ENCODE measurements at regions not wholly inside any gene's neighbourhood (a gene's known extent, or its start where the extent isn't known, plus 50 kb on each side); places are given as distances from the start of the nearest gene placed in this dataset.

GRCh38 chr13:31456056-31456455 lies 256.3 kb downstream of the B3GLCT start:
- TF ChIP-seq CTCF (IDR thresholded peaks at IDR 0.05) (no peak), POLR2A (IDR thresholded peaks at IDR 0.05) (no peak)

Data from Peyer's patch (tissue), 4 donors.